ENCODE measurements at regions not wholly inside any gene's neighbourhood (a gene's known extent, or its start where the extent isn't known, plus 50 kb on each side); places are given as distances from the start of the nearest gene placed in this dataset.

DNA sequence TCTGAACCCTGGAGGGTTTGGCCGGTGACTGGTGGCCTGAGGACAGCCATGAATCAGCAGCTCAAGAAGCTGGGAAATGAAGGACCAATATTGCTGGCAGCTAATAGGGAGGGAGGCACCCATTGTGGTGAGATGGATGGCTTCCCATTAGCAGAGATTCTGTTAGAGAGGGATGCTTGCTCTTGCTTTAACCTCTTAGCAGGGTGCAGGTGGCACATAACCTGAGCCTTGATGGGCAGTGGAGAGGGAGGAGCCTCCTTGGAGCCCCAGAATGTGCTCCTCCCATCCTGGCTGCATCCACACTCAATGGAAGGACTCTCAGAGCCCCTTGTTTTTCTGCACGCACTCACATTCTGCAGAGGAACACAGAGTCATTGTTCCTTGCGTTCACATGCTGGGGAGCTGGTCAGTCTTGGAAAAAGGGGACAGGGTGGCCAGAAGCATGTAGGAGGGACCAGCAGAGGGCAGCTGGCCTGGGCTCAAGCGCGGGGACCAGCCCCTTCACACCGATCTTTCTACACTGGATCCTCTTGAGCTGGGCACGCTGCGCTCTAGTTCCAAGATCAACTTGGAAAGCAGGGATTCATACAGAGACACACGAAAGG is 161.8 kb downstream of the MED10 start:
- DNase-seq (ENCODE audit: low read depth) (no peak), FAIRE-seq (no peak)
- no peak overlapping the region for H3K27ac Mint-ChIP-seq (ENCODE audit: unreplicated experiment)

DNA sequence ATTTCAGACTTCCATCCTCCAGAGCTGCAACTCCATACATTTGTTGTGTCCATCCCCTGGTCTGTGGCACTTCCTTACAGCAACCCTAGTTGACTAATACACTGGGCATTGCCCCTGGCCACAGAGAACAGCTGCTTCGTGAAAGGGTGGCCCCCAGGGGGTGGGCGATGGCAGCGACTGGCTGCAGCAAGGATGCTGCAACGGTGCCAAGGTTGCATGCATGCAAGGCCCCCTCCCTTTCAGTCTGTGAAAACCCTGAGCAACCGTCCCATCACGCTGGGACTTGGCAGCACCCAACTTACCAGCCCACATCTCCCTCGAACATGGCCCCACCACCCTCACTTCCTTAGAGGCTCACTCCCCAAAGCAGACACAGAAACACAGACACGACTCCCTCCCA is 162.5 kb downstream of the MED10 start:
- Mint-ChIP-seq H3K36me3 (ENCODE audit: low read depth, unreplicated experiment) (no peaks in the 10 kb centered on the region), H3K4me1 (ENCODE audit: low read depth, unreplicated experiment) (no peaks in the 10 kb centered on the region), H3K27me3 (ENCODE audit: low read depth, unreplicated experiment) (peaks cover 18% of the 10 kb centered on the region), H3K27ac (ENCODE audit: unreplicated experiment) (no peak overlapping the region), H3K9me3 (ENCODE audit: unreplicated experiment) (peaks cover 3% of the 10 kb centered on the region), H3K4me3 (ENCODE audit: unreplicated experiment) (no peak overlapping the region)
- H3K9me3 ChIP-seq (ENCODE audit: insufficient read depth, low read depth, low read length) = peaks cover 6% of the 10 kb centered on the region
- no peak overlapping the region for H3K27ac ChIP-seq (ENCODE audit: low read depth, low read length)
- no peak overlapping the region for H3K4me2 ChIP-seq (ENCODE audit: low read length)
- no peaks in the 10 kb centered on the region for H3K79me2 ChIP-seq (ENCODE audit: insufficient read depth, low read length)
- no peak overlapping the region for H3K9ac ChIP-seq (ENCODE audit: low read length)
- no peaks in the 10 kb centered on the region for H3K36me3 ChIP-seq (ENCODE audit: insufficient read depth, low read length)
- TF ChIP-seq, protein P1, sequence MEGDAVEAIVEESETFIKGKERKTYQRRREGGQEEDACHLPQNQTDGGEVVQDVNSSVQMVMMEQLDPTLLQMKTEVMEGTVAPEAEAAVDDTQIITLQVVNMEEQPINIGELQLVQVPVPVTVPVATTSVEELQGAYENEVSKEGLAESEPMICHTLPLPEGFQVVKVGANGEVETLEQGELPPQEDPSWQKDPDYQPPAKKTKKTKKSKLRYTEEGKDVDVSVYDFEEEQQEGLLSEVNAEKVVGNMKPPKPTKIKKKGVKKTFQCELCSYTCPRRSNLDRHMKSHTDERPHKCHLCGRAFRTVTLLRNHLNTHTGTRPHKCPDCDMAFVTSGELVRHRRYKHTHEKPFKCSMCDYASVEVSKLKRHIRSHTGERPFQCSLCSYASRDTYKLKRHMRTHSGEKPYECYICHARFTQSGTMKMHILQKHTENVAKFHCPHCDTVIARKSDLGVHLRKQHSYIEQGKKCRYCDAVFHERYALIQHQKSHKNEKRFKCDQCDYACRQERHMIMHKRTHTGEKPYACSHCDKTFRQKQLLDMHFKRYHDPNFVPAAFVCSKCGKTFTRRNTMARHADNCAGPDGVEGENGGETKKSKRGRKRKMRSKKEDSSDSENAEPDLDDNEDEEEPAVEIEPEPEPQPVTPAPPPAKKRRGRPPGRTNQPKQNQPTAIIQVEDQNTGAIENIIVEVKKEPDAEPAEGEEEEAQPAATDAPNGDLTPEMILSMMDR (IDR thresholded peaks at IDR 0.05; ENCODE audit: insufficient read depth, low read depth, low read length) = no peak
- TF ChIP-seq EZH2 (IDR thresholded peaks at IDR 0.05; ENCODE audit: insufficient read depth, low read length) = no peak
- no peak overlapping the region for H2AFZ ChIP-seq (ENCODE audit: low read depth, low read length)
- no peak for DNase-seq (ENCODE audit: low read depth)
- no peaks in the 10 kb centered on the region for H3K4me1 ChIP-seq (ENCODE audit: insufficient read depth, low read length)
- H3K27me3 ChIP-seq (ENCODE audit: insufficient read depth, low read length) = no peaks in the 10 kb centered on the region
- H4K20me1 ChIP-seq (ENCODE audit: insufficient read depth, low read length) = no peaks in the 10 kb centered on the region
- no peak overlapping the region for H3K4me3 ChIP-seq (ENCODE audit: insufficient read depth, low read depth, low read length)
- no peak for FAIRE-seq

More for the DNA sequence above, 161.8 kb downstream of the MED10 start:
- peaks cover 6% of the 10 kb centered on the region for H3K9me3 ChIP-seq (ENCODE audit: insufficient read depth, low read depth, low read length)
- H3K4me1 Mint-ChIP-seq (ENCODE audit: low read depth, unreplicated experiment) = no peaks in the 10 kb centered on the region
- H3K4me2 ChIP-seq (ENCODE audit: low read length) = no peak overlapping the region
- no peaks in the 10 kb centered on the region for H3K27me3 ChIP-seq (ENCODE audit: insufficient read depth, low read length)
- no peak overlapping the region for H3K4me3 Mint-ChIP-seq (ENCODE audit: unreplicated experiment)
- no peak overlapping the region for H3K27ac ChIP-seq (ENCODE audit: low read depth, low read length)
- TF ChIP-seq, protein P1 (IDR thresholded peaks at IDR 0.05; ENCODE audit: insufficient read depth, low read depth, low read length) = no peak
- TF ChIP-seq EZH2 (IDR thresholded peaks at IDR 0.05; ENCODE audit: insufficient read depth, low read length) = no peak
- no peaks in the 10 kb centered on the region for H3K4me1 ChIP-seq (ENCODE audit: insufficient read depth, low read length)
- H3K79me2 ChIP-seq (ENCODE audit: insufficient read depth, low read length) = no peaks in the 10 kb centered on the region
- H3K27me3 Mint-ChIP-seq (ENCODE audit: low read depth, unreplicated experiment) = peaks cover 18% of the 10 kb centered on the region
- H4K20me1 ChIP-seq (ENCODE audit: insufficient read depth, low read length) = no peaks in the 10 kb centered on the region
- H3K36me3 Mint-ChIP-seq (ENCODE audit: low read depth, unreplicated experiment) = no peaks in the 10 kb centered on the region
- no peaks in the 10 kb centered on the region for H3K36me3 ChIP-seq (ENCODE audit: insufficient read depth, low read length)
- no peak overlapping the region for H3K4me3 ChIP-seq (ENCODE audit: insufficient read depth, low read depth, low read length)
- peaks cover 3% of the 10 kb centered on the region for H3K9me3 Mint-ChIP-seq (ENCODE audit: unreplicated experiment)
- H3K9ac ChIP-seq (ENCODE audit: low read length) = no peak overlapping the region
- no peak overlapping the region for H2AFZ ChIP-seq (ENCODE audit: low read depth, low read length)

DNA sequence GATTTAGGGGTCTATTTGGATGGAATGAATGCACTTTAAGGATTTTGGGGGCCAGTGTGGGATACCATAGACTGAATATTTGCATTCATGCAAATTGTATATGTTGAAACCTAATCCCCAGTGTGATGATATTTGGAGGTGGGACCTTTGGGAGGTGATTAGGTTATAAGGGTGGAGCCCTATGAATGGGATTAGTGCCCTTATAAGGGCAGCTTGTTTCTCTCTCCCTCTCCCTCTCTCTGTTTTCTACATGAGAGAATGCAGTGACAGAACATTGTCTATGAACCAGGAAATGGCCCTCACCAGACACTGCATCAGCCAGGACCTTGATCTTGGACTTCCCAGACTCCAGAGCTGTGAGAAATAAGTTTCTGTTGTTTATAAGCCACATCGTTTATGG is 166.1 kb downstream of the MED10 start:
- Mint-ChIP-seq H3K27ac (ENCODE audit: unreplicated experiment) (no peak overlapping the region), H3K9me3 (ENCODE audit: unreplicated experiment) (peaks cover 2% of the 10 kb centered on the region), H3K27me3 (ENCODE audit: low read depth, unreplicated experiment) (peaks cover 18% of the 10 kb centered on the region), H3K4me1 (ENCODE audit: low read depth, unreplicated experiment) (no peaks in the 10 kb centered on the region), H3K4me3 (ENCODE audit: unreplicated experiment) (no peak overlapping the region), H3K36me3 (ENCODE audit: low read depth, unreplicated experiment) (no peaks in the 10 kb centered on the region)
- no peak for FAIRE-seq
- no peak overlapping the region for H3K4me2 ChIP-seq (ENCODE audit: low read length)
- H3K4me3 ChIP-seq (ENCODE audit: insufficient read depth, low read depth, low read length) = no peak overlapping the region
- H3K36me3 ChIP-seq (ENCODE audit: insufficient read depth, low read length) = no peaks in the 10 kb centered on the region
- peaks cover 6% of the 10 kb centered on the region for H3K9me3 ChIP-seq (ENCODE audit: insufficient read depth, low read depth, low read length)
- TF ChIP-seq EZH2 (IDR thresholded peaks at IDR 0.05; ENCODE audit: insufficient read depth, low read length) = no peak
- TF ChIP-seq, protein P1 (IDR thresholded peaks at IDR 0.05; ENCODE audit: insufficient read depth, low read depth, low read length) = no peak
- H2AFZ ChIP-seq (ENCODE audit: low read depth, low read length) = no peak overlapping the region
- H4K20me1 ChIP-seq (ENCODE audit: insufficient read depth, low read length) = no peaks in the 10 kb centered on the region
- H3K27me3 ChIP-seq (ENCODE audit: insufficient read depth, low read length) = no peaks in the 10 kb centered on the region
- no peak overlapping the region for H3K27ac ChIP-seq (ENCODE audit: low read depth, low read length)
- no peak for DNase-seq (ENCODE audit: low read depth)
- H3K4me1 ChIP-seq (ENCODE audit: insufficient read depth, low read length) = no peaks in the 10 kb centered on the region
- no peak overlapping the region for H3K9ac ChIP-seq (ENCODE audit: low read length)
- no peaks in the 10 kb centered on the region for H3K79me2 ChIP-seq (ENCODE audit: insufficient read depth, low read length)
